ENCODE measurements at regions not wholly inside any gene's neighbourhood (a gene's known extent, or its start where the extent isn't known, plus 50 kb on each side); places are given as distances from the start of the nearest gene placed in this dataset.

GRCh38 chr12:28601570-28602058 is 411.4 kb downstream of the CCDC91 start:
- DNase-seq (ENCODE audit: low spot score), result no peak

- no peak for DNase-seq (ENCODE audit: low spot score)
These were observed 412.5 kb downstream of the CCDC91 start for GRCh38 chr12:28602786-28603185.

GRCh38 chr12:28603239-28603638 is 413.0 kb downstream of the CCDC91 start:
- no peak for DNase-seq (ENCODE audit: low spot score)

- no peak for DNase-seq (ENCODE audit: low spot score)
These were observed 413.5 kb downstream of the CCDC91 start for GRCh38 chr12:28603801-28604200.

- DNase-seq (ENCODE audit: low spot score), result no peak
These were observed 414.0 kb downstream of the CCDC91 start for GRCh38 chr12:28604240-28604639.

GRCh38 chr12:28606967-28607557 is 416.8 kb downstream of the CCDC91 start:
- no peak for DNase-seq (ENCODE audit: low spot score)

- DNase-seq (ENCODE audit: low spot score), result no peak
These were observed 420.3 kb downstream of the CCDC91 start for GRCh38 chr12:28610401-28611114.

- no peak for DNase-seq (ENCODE audit: low spot score)
These were observed 420.8 kb downstream of the CCDC91 start for GRCh38 chr12:28611115-28611435.

GRCh38 chr12:28611449-28611848 is 421.2 kb downstream of the CCDC91 start:
- no peak for DNase-seq (ENCODE audit: low spot score)

- no peak for DNase-seq (ENCODE audit: low spot score)
These were observed 427.9 kb downstream of the CCDC91 start for GRCh38 chr12:28618171-28618570.

GRCh38 chr12:28618772-28619171 is 428.5 kb downstream of the CCDC91 start:
- DNase-seq (ENCODE audit: low spot score), result no peak

- DNase-seq (ENCODE audit: low spot score), result no peak
These were observed 430.0 kb downstream of the CCDC91 start for GRCh38 chr12:28620281-28620680.

- no peak for DNase-seq (ENCODE audit: low spot score)
These were observed 432.1 kb downstream of the CCDC91 start for GRCh38 chr12:28622406-28622805.

- no peak for DNase-seq (ENCODE audit: low spot score)
These were observed 436.2 kb downstream of the CCDC91 start for GRCh38 chr12:28626504-28626903.

GRCh38 chr12:28629691-28630090 is 439.4 kb downstream of the CCDC91 start:
- no peak for DNase-seq (ENCODE audit: low spot score)

- no peak for DNase-seq (ENCODE audit: low spot score)
These were observed 441.6 kb downstream of the CCDC91 start for GRCh38 chr12:28631831-28632230.

- DNase-seq (ENCODE audit: low spot score), result no peak
These were observed 450.3 kb downstream of the CCDC91 start for GRCh38 chr12:28640519-28640918.

GRCh38 chr12:28645436-28645835 is 455.2 kb downstream of the CCDC91 start:
- DNase-seq (ENCODE audit: low spot score), result no peak

GRCh38 chr12:28645891-28646290 is 455.6 kb downstream of the CCDC91 start:
- DNase-seq (ENCODE audit: low spot score), result no peak

GRCh38 chr12:28650906-28651305 is 460.6 kb downstream of the CCDC91 start:
- DNase-seq (ENCODE audit: low spot score), result no peak

- no peak for DNase-seq (ENCODE audit: low spot score)
These were observed 462.0 kb downstream of the CCDC91 start for GRCh38 chr12:28652239-28652638.

GRCh38 chr12:28681980-28682379 is 467.1 kb upstream of the FAR2 start:
- no peak for DNase-seq (ENCODE audit: low spot score)

- DNase-seq (ENCODE audit: low spot score), result no peak
These were observed 465.7 kb upstream of the FAR2 start for GRCh38 chr12:28683366-28683765.
